ENCODE measurements at regions not wholly inside any gene's neighbourhood (a gene's known extent, or its start where the extent isn't known, plus 50 kb on each side); places are given as distances from the start of the nearest gene placed in this dataset.

GRCh38 chr2:176565641-176566323 lies 296.5 kb downstream of the MTX2 start:
- H3K27ac ChIP-seq (ENCODE audit: low read length): no peak overlapping the region
- ChIA-PET CTCF (no interaction called here), POLR2A (no interaction called here)
- no peaks in the 10 kb centered on the region; the same call in 1 of the 2 replicates for H3K27me3 ChIP-seq (ENCODE audit: control insufficient read depth, insufficient read depth, low read length)
- H3K4me3 ChIP-seq (ENCODE audit: low read depth in 2 of 2, low read length in 2 of 2): no peak overlapping the region
- no peaks in the 10 kb centered on the region for H3K36me3 ChIP-seq (ENCODE audit: control insufficient read depth, insufficient read depth, low read length)
- BruUV-seq (replicated peaks): no TSS peak
- ATAC-seq (no peak), DNase-seq (ENCODE audit: low read depth, low spot score) (no peak)
- H3K4me1 ChIP-seq (ENCODE audit: control insufficient read depth, insufficient read depth, low read length): no peaks in the 10 kb centered on the region
- intact Hi-C loops (cut with micrococcal nuclease; ENCODE audit: unreplicated experiment) (no loop called here), in situ Hi-C loops (cut with HindIII; ENCODE audit: low pct_unique_long_range_greater_than_20kb, low sequenced_read_pairs) (no loop called here)
- TF ChIP-seq SIN3A (IDR thresholded peaks at IDR 0.05; ENCODE audit: borderline replicate concordance, insufficient read depth, low read depth, low read length): no peak
- no peaks in the 10 kb centered on the region for H3K9me3 ChIP-seq (ENCODE audit: control insufficient read depth, insufficient read depth, low read depth, low read length)

- DNase-seq (ENCODE audit: low read depth, low spot score) (no peak), ATAC-seq (no peak)
- ChIA-PET POLR2A (no interaction called here), CTCF (no interaction called here)
- no peak overlapping the region for H3K4me3 ChIP-seq (ENCODE audit: low read depth in 2 of 2, low read length in 2 of 2)
- no peaks in the 10 kb centered on the region for H3K9me3 ChIP-seq (ENCODE audit: control insufficient read depth, insufficient read depth, low read depth, low read length)
- TF ChIP-seq CTCF (IDR thresholded peaks at IDR 0.05) (no peak), TCF7L2 (IDR thresholded peaks at IDR 0.05; ENCODE audit: low read depth, low read length) (no peak), POLR2AphosphoS5 (IDR thresholded peaks at IDR 0.05; ENCODE audit: low read depth, low read length) (no peak), REST (IDR thresholded peaks at IDR 0.05; ENCODE audit: insufficient read depth in 1 of 2, low read depth in 2 of 2, low read length in 1 of 2) (no peak), SIN3A (IDR thresholded peaks at IDR 0.05; ENCODE audit: borderline replicate concordance, insufficient read depth, low read depth, low read length) (no peak)
- intact Hi-C loops (cut with micrococcal nuclease; ENCODE audit: unreplicated experiment) (no loop called here), in situ Hi-C loops (cut with HindIII; ENCODE audit: low pct_unique_long_range_greater_than_20kb, low sequenced_read_pairs) (no loop called here)
- H3K36me3 ChIP-seq (ENCODE audit: control insufficient read depth, insufficient read depth, low read length): no peaks in the 10 kb centered on the region
- H3K27ac ChIP-seq (ENCODE audit: low read length): no peak overlapping the region
- no peaks in the 10 kb centered on the region for H3K4me1 ChIP-seq (ENCODE audit: control insufficient read depth, insufficient read depth, low read length)
- BruUV-seq (replicated peaks): no TSS peak
- no peaks in the 10 kb centered on the region; the same call in 1 of the 2 replicates for H3K27me3 ChIP-seq (ENCODE audit: control insufficient read depth, insufficient read depth, low read length)
Measured at GRCh38 chr2:176566496-176566895, 297.3 kb downstream of the MTX2 start.

GRCh38 chr2:176566961-176567360 lies 297.7 kb downstream of the MTX2 start:
- Histone ChIP-seq H3K36me3 (ENCODE audit: control insufficient read depth, insufficient read depth, low read length) (no peaks in the 10 kb centered on the region), H3K9me3 (ENCODE audit: control insufficient read depth, insufficient read depth, low read depth, low read length) (no peaks in the 10 kb centered on the region), H3K27me3 (ENCODE audit: control insufficient read depth, insufficient read depth, low read length) (no peaks in the 10 kb centered on the region; the same call in 1 of the 2 replicates), H3K4me1 (ENCODE audit: control insufficient read depth, insufficient read depth, low read length) (no peaks in the 10 kb centered on the region), H3K27ac (ENCODE audit: low read length) (no peak overlapping the region), H3K4me3 (ENCODE audit: low read depth in 2 of 2, low read length in 2 of 2) (no peak overlapping the region)
- no peak for DNase-seq (ENCODE audit: low read depth, low spot score)
- BruUV-seq (replicated peaks): no TSS peak
- ChIA-PET CTCF (no interaction called here), POLR2A (no interaction called here)
- intact Hi-C loops (cut with micrococcal nuclease; ENCODE audit: unreplicated experiment) (no loop called here), in situ Hi-C loops (cut with HindIII; ENCODE audit: low pct_unique_long_range_greater_than_20kb, low sequenced_read_pairs) (no loop called here)
- ATAC-seq: no peak
- no peak for TF ChIP-seq SIN3A (IDR thresholded peaks at IDR 0.05; ENCODE audit: borderline replicate concordance, insufficient read depth, low read depth, low read length)
- TF ChIP-seq REST (IDR thresholded peaks at IDR 0.05; ENCODE audit: insufficient read depth in 1 of 2, low read depth in 2 of 2, low read length in 1 of 2): no peak
- no peak for TF ChIP-seq TCF7L2 (IDR thresholded peaks at IDR 0.05; ENCODE audit: low read depth, low read length)
- no peak for TF ChIP-seq POLR2AphosphoS5 (IDR thresholded peaks at IDR 0.05; ENCODE audit: low read depth, low read length)
- no peak for TF ChIP-seq CTCF (IDR thresholded peaks at IDR 0.05)
